T-helper 9 cell (primary cell): ENCODE measurements at regions not wholly inside any gene's neighbourhood (a gene's known extent, or its start where the extent isn't known, plus 50 kb on each side); places are given as distances from the start of the nearest gene placed in this dataset.

Source experiments
- DNase-seq: peaks from one replicate; pipeline ENCODE4 v3.0.0-alpha.2; 2020

DNA sequence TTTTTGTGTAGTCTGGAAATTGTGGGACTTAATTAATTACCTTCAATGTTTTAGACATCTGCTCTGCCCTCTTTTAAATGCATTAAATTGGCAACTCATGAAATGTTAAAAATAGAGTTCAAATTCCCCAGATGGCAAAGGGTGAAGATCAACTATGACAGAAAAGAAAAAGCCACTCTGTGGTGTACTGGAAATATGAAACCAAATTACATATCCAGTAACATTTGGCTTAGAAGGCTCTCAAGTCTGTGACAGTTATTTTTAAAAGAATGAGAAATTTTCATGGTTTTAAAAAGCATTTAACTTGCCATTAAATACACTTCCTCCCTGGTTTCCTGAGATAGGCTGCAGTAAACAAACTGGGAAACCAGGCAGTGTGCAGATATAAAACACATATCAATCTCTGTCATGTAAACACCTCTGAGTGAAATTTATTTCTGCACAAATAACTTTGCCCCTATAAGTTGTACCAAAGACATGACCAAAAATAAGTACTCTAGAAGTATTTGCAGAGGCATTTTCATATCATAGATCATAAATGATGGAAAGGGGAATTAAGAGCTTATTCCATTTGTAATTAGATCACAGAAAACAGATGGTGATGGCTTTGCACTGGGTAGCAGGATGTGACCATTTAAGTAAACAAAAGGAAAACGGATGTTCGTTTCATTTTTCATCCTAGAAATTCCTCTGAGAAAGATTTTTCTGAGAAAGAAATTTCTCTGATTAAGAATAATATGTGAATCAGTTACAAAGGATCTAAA is 360.1 kb downstream of the SAMD5 start:
- no peak for DNase-seq

DNA sequence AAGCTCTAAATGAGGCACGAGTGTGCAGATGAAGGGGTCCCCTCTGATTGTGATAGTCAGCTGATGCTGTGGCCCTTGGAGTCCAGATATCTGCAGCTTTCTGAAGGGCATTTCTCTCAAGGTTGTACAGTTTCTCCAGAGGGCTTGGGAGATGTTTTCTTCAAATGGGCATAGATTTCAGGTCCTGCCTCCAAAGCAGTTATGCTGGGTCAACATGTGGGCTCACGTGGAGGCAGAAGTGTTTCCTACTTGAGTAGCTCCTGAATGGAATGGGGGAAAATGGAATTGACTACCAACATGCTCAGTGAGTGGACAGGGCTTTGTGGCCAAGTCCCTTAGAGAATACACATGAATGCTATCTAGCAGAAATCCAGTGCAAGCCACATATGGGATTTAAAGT is 360.7 kb downstream of the SAMD5 start:
- no peak for DNase-seq

DNA sequence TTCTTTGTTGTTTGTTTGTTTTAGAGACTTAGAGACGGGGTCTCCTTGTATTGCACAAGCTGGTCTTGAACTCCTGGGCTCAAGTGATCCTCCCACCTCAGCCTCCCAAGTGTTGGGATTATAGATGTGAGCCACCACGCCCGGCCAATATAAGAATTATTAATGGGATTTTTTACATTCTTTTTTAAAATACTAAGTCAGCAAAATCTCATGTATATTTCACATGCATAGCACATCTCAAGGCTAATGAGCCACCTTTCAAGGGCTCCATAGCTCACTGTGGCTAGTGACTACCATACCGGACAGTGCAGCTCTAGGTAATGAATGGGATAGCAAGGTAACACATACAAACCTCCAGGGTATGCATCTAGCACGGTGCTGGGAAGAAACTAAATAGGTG is 361.4 kb downstream of the SAMD5 start:
- no peak for DNase-seq

DNA sequence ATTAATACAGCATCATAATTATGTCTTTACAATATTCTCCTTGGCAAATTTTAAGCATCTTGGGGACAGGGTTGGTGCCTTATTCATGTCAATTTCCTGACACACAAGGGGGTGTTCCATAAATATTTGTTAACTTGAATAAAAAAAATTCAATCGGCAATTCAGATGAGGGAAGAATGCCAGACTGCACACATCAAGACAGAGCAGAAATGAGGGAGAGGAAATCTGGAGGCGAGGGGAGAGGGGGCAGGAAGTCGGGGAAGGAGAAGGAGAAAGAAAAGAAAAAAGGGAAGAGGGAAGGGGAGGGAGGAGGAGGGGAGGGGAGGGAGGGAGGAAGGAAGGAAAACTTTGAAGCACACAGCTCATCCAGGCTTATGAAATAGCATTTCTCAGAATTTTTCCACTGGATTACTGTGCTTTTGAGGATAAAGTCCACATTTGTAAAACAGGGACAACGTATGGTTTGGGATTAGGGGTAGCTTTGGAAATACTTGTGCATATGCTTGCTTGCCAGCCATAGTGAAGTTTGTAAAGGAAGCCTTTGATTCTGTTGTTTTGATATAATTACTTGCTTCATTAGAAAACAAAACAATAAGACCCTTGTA is 362.1 kb downstream of the SAMD5 start:
- DNase-seq = no peak

DNA sequence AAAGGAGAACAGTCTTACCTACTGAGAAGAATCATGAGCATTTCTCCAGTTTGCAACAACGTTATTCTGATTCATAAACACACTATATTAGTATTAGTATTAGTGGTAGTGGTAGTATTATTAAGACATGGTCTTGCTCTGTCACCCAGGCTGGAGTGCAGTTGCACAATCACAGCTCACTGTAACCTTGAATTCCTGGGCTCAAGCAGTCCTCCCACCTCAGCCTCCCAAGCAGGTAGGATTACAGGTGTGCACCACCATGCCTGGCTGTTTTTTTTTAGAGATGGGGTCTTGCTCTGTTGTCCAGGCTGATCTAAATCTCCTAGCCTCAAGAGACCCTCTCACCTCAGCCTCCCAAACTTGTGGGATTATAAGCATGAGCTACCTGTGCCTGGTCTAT is 363.5 kb downstream of the SAMD5 start:
- DNase-seq = no peak

DNA sequence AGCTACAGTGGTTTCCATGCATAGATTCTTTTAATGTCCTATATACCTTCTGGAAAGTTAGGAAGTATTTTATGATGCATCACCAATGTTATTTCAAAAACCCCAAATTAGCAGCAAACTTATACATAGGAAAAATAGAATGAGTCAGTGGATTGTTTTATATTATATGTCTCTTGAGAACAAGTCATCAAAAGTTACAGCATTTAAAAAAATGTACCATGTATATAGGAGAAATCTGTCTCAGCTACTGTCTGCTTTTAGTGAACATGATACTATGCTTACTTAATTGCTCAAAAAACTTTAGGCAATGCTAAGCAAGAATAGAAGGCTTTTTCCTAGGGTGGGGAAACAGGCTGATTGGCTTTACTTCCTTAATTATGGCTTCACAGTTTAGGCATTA is 365.3 kb downstream of the SAMD5 start:
- no peak for DNase-seq

DNA sequence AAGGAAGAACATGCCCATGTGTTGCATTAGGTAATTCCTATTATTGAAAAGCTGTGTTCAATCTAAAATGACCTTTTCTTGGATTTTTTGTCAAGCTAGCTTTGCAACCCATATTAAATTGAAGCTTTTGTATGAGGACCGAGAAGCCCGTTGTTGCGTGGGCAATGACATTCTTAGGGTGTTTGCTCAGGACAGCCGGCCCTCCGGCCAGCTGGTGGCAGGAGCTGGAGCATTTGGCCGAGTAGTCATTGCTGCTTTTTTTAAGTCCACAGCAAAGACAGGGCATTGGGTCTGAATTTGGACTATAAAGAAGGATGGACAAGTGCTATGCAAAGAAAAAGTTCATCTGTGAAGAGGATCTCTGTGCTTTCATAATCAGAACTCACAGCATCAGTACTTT is 365.8 kb downstream of the SAMD5 start:
- no peak for DNase-seq

DNA sequence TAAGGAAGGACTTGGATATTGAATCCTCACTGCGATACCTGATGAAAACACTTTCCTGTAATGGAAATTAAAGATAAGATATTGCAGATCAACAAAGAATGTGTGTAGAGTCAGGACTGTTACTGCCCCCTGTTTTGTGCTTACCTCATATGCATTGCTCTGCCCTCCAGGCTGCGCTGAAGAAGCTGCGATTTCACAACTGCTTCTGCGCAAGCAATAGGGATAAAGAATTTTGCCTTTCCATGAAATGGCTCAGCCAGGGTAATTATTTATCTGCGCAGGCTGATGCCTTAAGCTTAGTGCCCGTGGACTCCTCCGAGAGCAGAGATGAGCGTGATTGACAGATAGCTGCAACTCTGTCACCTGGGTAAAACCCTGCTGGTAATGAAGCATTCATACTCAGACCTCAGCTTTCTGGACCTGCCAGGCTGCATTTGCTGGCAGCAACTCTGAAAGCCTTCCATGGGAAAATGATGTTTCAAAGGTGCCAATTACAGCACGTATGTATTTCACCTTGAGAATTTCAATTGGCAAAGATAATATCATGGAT is 370.6 kb downstream of the SAMD5 start:
- DNase-seq = no peak

DNA sequence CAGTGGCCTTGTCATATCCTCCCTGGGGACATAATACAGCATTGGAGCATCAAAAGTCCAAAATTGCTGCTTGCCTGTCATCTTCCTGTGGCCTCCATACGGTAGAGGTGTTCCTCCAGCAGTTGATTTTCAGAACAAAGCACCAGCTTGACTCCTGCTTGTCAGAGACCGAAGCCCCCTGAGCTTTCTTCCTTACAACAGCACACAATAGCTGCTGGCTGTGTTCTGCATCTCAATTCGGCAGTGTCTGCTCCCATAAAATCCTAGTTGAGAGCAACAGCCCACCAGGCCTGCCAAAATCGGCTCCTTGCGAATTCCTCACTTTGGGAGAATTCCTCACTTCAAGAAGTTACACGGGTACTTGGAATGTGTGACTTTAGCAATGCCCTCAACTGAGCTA is 372.9 kb downstream of the SAMD5 start:
- DNase-seq = no peak

DNA sequence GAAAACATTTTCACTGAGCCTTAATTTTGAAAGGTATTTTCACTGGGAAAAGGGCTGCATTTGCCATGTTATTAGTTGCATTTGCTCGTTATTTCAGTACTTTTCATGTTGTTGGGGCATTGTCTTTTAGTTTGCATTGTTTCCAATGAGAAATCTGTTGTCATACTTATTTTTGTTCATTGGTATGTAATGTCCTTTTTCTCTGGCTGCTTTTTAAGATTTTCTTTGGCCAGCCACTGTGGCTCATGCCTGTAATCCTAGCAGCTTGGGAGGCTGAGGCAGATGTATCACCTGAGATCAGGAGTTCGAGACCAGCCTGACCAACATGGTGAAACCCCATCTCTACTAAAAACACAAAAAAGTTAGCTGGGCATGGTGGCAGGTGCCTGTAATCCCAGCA is 379.9 kb downstream of the SAMD5 start:
- DNase-seq = no peak

DNA sequence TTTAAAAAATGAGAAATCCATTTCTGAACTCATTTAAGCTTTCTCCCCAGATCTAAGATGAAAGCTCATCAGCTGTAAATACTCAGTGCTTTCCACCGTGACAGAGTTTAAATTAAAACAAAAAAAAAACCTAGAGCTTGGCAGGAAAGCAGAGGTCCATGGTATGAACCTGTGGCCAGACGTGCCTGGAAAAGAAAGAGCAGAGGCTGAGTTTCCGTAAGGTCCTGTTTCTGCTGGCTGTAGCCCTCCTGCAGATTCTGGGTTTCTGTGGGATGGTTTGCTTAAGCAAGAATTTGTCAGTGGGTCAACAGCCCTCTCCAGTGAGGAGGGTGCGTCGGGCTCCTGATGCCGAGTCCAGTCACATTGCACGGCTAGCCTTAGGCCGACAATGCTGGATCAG is 383.2 kb downstream of the SAMD5 start:
- DNase-seq = no peak

DNA sequence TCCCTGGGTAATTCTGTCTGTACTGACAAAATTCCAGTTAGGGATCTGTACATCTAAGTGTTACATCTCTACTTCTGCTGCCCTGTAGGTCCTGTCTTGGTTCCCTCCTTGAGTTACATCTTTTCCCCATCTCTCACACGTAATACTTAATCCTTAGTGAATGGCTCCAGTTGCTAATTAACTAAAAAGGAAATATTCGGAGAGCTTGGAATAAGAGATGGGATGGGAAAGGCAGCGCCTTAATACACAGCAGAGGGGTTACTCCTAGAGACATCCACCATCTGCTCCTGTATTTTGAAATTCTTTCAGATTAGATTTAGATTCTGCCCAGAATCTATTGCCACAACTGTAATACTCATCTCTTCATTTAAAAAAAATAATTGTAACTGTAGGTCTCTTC is 384.0 kb downstream of the SAMD5 start:
- no peak for DNase-seq

DNA sequence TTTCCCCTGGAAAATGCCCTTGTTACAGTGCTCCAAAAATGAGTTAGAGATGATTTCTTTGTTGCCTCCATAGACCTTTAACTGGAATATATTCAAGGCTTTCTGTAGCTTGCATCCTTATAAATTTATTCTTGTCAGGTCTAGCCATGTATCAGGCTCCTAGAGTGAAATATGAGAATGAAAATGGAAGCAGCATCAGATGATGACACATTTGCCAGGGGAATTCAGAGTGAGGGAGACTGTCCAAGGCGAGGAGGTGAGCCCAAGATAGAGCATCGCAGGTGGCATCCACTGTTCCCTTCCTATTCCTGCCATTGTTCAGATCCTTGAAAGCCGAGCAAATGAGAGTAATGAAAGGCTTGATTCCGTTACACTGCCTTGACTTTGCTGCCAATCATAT is 386.8 kb downstream of the SAMD5 start:
- DNase-seq = no peak

DNA sequence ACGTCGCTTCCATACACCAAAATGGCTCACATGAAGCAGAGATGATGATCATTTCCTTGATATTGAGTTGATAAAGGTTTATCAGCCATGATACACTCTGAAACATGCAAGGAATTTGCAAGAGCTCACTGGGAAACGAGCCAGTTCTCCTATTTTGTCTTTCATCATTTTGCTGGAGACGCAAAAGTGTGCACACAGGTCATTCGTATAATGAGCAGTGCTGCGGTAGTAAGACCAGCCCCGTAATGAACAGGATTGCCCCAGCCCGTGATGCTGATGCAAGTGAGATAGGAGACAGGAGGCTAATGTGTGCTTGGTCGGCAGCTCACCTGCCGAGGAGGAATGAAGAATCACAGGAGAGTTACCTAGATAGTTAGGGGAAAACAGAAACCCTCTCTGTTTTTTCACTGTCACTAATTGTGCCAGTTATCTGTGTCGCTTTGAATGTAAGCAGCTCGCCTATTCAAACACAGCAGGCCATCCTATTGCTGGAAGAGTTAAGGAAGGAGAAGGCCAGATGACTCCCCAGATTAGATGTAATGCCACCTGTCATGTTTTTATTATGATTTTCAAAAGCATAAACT is 391.8 kb downstream of the SAMD5 start:
- DNase-seq = no peak

DNA sequence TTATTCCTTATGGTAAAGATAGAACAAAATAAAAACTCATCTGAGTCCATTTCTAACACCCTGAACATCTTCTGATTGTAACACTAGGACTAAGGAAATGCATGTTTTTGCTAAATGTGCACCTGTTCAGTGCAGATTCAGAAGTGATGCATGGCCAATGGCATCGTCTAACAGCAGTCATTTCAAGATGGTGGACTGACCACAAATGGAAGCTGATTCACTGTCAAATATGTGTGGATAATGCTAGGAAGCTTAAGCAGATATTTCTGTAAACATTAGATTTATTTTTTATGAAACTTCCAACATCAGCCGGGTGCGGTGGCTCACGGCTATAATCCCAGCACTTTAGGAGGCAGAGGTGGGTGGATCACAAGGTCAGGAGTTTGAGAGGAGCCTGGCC is 394.8 kb downstream of the SAMD5 start:
- no peak for DNase-seq

DNA sequence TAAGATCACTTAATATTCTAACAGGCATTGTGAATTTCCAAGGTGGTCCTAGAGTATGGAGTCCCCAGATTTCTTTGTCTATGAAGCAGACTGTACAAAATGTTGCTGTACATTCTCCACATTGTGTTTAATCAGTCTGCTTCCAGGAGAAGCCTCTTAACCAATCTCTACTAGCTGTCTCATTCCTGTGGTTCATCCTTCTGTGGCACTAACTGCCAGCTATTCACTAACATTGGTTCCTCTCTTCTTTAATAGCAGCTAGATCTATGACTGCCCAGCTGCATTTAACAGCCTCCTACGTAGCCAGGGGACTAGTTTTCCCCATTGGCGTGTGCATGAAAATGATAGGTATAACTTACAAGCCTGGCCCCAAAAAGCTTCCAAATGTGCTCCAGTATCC is 395.4 kb downstream of the SAMD5 start:
- DNase-seq = no peak

DNA sequence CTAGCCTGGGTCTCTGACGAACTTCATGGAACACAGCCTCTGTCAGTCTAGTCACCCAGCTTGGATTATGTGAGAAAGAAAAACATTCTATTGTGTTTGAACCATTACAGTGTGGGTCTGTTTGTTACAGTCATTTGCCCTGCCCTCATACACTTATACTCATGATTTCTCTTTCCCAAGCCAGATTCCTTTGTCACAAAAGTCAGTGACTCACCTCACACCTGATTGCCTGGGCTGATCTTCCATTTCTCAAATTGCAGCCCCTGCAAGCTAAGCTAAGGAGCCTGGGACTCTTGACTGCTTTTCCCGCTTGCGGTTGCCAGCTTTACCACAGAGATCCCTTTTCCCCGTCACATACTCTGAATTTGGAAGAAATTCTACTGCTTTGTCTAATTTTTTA is 395.9 kb downstream of the SAMD5 start:
- DNase-seq = no peak

DNA sequence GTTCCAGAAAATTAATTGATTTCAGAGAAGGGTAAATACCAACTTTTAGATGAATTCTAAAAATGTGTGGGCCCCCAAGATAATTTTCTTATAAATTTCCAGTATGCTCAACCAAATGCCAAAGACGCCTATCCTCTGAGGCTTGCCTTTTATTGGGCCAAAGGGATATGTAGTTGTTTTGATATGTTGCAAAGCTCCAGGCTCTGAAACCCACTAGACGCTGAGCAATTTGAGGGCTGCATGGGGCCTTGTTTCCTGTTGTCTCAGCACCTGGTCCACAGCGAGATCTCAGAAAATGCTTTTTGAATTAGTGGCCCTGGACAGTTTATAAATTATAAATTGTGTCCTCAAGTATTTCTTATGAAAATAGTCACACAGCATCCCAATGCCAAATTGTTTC is 397.2 kb downstream of the SAMD5 start:
- DNase-seq = no peak

DNA sequence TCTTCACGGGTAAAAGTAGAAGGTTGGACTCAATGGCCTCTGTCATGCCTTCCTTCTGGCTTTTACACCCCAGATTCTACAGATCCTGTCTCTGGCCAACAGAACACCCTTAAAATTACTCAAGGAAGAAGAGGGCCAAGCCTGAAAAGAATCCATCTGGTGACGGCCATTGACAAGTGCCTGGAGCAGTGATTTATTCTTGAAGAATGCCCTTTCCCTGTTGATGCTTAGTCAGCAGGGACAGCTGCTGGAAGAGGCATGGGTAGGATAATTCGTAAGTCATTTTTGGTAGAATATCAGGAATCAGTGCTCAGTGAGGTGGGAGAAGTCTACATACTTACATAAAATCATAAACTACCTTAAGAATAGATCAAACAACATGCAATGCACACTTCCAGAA is 397.9 kb downstream of the SAMD5 start:
- no peak for DNase-seq

DNA sequence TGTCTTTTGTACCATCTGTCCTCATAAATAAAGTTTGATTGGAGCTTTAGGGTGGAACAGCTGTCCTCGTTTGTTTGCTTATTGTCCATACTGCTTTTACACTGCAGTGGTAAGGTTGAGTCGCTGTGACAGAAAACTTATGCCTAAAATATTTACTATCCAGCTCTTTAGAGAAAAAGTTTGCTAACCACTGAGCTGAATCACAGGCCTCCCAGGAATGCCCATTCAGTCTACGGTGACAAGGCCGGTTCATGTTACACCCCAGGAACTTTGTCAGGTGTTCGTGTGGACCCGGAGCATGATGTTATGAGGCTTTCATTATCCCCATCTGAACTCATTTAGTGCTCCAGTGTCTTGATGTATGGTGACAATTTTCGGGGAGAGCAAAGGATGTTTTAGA is 401.1 kb downstream of the SAMD5 start:
- DNase-seq = no peak

DNA sequence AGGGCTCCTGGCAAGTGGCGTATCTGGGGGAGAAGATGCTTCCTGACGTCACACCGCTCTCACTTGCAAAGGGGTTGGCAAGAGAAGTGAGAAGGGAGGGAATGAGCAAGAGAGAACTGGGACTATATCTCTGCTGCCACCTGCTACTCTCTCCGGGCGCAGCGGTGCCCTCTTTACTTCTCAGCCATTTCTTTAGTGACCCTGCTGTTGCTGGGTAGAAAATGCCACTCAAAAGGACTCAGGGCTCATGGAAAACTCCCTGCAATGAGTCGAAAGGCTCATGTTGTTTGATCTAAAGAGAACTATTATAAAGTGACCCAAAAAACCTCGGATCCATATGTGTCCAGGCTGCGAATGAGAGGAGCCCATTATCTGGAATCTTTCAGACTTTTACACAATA is 401.8 kb downstream of the SAMD5 start:
- DNase-seq = no peak

DNA sequence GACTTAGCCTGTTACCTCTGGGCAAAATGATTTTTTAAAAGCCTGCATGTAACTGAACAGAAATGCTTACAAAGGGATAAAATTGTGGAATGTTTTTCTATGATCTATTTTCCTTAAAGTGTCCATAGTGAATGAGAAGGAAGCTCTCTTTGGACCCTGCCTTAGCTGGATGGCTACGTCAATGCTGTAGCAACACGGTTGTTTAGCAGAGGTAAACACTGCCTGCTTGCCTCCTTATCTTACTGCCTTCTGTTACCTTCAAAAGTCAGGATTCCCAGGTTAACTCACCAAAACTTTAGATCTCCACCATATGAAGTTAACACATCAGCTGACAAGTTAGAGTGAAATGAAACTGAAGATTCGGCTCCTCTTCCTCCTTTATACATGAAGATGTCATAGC is 402.6 kb downstream of the SAMD5 start:
- no peak for DNase-seq

DNA sequence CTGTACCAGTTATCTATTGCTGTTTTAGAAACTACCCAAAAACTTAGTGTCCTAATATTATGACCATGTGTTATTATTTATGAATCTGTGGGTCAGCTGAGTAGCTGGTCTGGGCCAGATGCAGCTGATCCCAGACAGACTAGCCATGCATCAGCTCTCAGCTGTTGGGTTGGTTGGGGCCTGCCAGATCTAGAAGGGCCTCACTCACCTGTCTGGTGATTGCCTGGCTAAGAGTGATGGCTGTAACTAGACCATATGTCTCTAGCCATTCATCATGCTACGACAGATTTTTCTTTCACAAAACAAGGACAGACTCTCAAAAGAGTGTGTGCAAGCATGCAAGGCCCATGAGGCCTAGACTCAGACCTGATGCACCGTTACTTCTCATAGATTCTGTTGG is 403.2 kb downstream of the SAMD5 start:
- DNase-seq = no peak

DNA sequence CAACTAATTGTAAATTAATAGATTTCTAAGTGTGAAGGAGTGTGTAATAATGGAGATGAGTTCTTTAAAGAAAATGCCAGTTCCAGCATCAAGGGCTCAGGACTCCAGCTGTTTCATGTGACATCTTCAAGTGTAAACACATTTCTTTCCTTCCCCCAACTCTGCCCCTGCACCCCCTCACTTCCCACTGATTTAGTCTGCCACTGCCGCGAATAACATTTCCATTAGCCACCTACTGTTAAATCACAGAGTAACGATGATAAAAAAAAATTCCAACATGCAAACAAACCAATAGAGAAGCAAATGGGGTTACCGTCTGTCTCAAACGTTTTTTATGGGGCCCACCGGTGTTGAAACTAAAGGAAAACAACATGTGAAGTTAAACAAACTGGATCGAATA is 414.3 kb downstream of the SAMD5 start:
- no peak for DNase-seq
